ENCODE measurements at regions not wholly inside any gene's neighbourhood (a gene's known extent, or its start where the extent isn't known, plus 50 kb on each side); places are given as distances from the start of the nearest gene placed in this dataset.
"Not testable (repeated sequence)": the region's sequence is repeated elsewhere in the genome, so short reads cannot be mapped to it uniquely, and the experiment has no call there.

- no peak overlapping the region for H3K9ac ChIP-seq (ENCODE audit: low read depth, low read length)
- no peak overlapping the region for H3K27ac ChIP-seq (ENCODE audit: low read length)
- H3K36me3 ChIP-seq (ENCODE audit: insufficient read depth, low read depth, low read length), result no peaks in the 10 kb centered on the region
- H3K4me1 ChIP-seq (ENCODE audit: insufficient read depth, low read length), result no peaks in the 10 kb centered on the region; the same call in 1 of the 2 replicates
- no peaks in the 10 kb centered on the region for H3K27me3 ChIP-seq (ENCODE audit: insufficient read depth, low read length)
- no peak overlapping the region for H3K4me3 ChIP-seq (ENCODE audit: low read length)
- peaks cover under 1% of the 10 kb centered on the region; the same call in 1 of the 2 replicates for H3K9me3 ChIP-seq (ENCODE audit: insufficient read depth, low read depth, low read length)
Measured at GRCh38 chr4:94115687-94116086, 92.0 kb upstream of the SMARCAD1 start.

- Histone ChIP-seq H3K4me1 (ENCODE audit: insufficient read depth, low read length) (no peaks in the 10 kb centered on the region; the same call in 1 of the 2 replicates), H3K36me3 (ENCODE audit: insufficient read depth, low read depth, low read length) (no peaks in the 10 kb centered on the region), H3K27ac (ENCODE audit: low read length) (no peak overlapping the region), H3K9me3 (ENCODE audit: insufficient read depth, low read depth, low read length) (no peaks in the 10 kb centered on the region), H3K27me3 (ENCODE audit: insufficient read depth, low read length) (no peaks in the 10 kb centered on the region), H3K9ac (ENCODE audit: low read depth, low read length) (no peak overlapping the region), H3K4me3 (ENCODE audit: low read length) (no peak overlapping the region)
Measured at GRCh38 chr4:94116842-94117241, 90.8 kb upstream of the SMARCAD1 start.

GRCh38 chr4:94126669-94127068 lies 81.0 kb upstream of the SMARCAD1 start:
- Histone ChIP-seq H3K9me3 (ENCODE audit: insufficient read depth, low read depth, low read length) (no peaks in the 10 kb centered on the region), H3K27ac (ENCODE audit: low read length) (no peak overlapping the region), H3K36me3 (ENCODE audit: insufficient read depth, low read depth, low read length) (no peaks in the 10 kb centered on the region), H3K4me3 (ENCODE audit: low read length) (no peak overlapping the region), H3K9ac (ENCODE audit: low read depth, low read length) (no peak overlapping the region), H3K4me1 (ENCODE audit: insufficient read depth, low read length) (no peaks in the 10 kb centered on the region), H3K27me3 (ENCODE audit: insufficient read depth, low read length) (no peaks in the 10 kb centered on the region)

GRCh38 chr4:94127707-94128328 lies 79.8 kb upstream of the SMARCAD1 start:
- no peaks in the 10 kb centered on the region for H3K36me3 ChIP-seq (ENCODE audit: insufficient read depth, low read depth, low read length)
- no peak overlapping the region for H3K9ac ChIP-seq (ENCODE audit: low read depth, low read length)
- H3K9me3 ChIP-seq (ENCODE audit: insufficient read depth, low read depth, low read length), result no peaks in the 10 kb centered on the region
- H3K27me3 ChIP-seq (ENCODE audit: insufficient read depth, low read length), result no peaks in the 10 kb centered on the region
- no peak overlapping the region for H3K4me3 ChIP-seq (ENCODE audit: low read length)
- H3K27ac ChIP-seq (ENCODE audit: low read length), result no peak overlapping the region
- H3K4me1 ChIP-seq (ENCODE audit: insufficient read depth, low read length), result no peaks in the 10 kb centered on the region

- Histone ChIP-seq H3K9ac (ENCODE audit: low read depth, low read length) (no peak overlapping the region), H3K9me3 (ENCODE audit: insufficient read depth, low read depth, low read length) (no peaks in the 10 kb centered on the region), H3K27ac (ENCODE audit: low read length) (no peak overlapping the region)
Measured at GRCh38 chr4:94131212-94131611, 76.5 kb upstream of the SMARCAD1 start.

GRCh38 chr4:94135701-94136100 lies 72.0 kb upstream of the SMARCAD1 start:
- H3K9ac ChIP-seq (ENCODE audit: low read depth, low read length), result no peak overlapping the region
- no peaks in the 10 kb centered on the region for H3K27me3 ChIP-seq (ENCODE audit: insufficient read depth, low read length)
- H3K4me1 ChIP-seq (ENCODE audit: insufficient read depth, low read length), result no peaks in the 10 kb centered on the region

More at GRCh38 chr4:94131212-94131611, 76.5 kb upstream of the SMARCAD1 start:
- Histone ChIP-seq H3K4me3 (ENCODE audit: low read length) (no peak overlapping the region), H3K27me3 (ENCODE audit: insufficient read depth, low read length) (no peaks in the 10 kb centered on the region), H3K36me3 (ENCODE audit: insufficient read depth, low read depth, low read length) (no peaks in the 10 kb centered on the region), H3K4me1 (ENCODE audit: insufficient read depth, low read length) (no peaks in the 10 kb centered on the region)

GRCh38 chr4:94139931-94140612 lies 67.6 kb upstream of the SMARCAD1 start:
- Histone ChIP-seq H3K4me1 (ENCODE audit: insufficient read depth, low read length) (no peaks in the 10 kb centered on the region), H3K27ac (ENCODE audit: low read length) (no peak overlapping the region), H3K27me3 (ENCODE audit: insufficient read depth, low read length) (no peaks in the 10 kb centered on the region), H3K9ac (ENCODE audit: low read depth, low read length) (no peak overlapping the region), H3K9me3 (ENCODE audit: insufficient read depth, low read depth, low read length) (no peaks in the 10 kb centered on the region), H3K36me3 (ENCODE audit: insufficient read depth, low read depth, low read length) (no peaks in the 10 kb centered on the region), H3K4me3 (ENCODE audit: low read length) (no peak overlapping the region)

More at GRCh38 chr4:94135701-94136100, 72.0 kb upstream of the SMARCAD1 start:
- Histone ChIP-seq H3K4me3 (ENCODE audit: low read length) (no peak overlapping the region), H3K9me3 (ENCODE audit: insufficient read depth, low read depth, low read length) (no peaks in the 10 kb centered on the region), H3K36me3 (ENCODE audit: insufficient read depth, low read depth, low read length) (no peaks in the 10 kb centered on the region), H3K27ac (ENCODE audit: low read length) (no peak overlapping the region)

- Histone ChIP-seq H3K4me3 (ENCODE audit: low read length) (no peak overlapping the region), H3K9ac (ENCODE audit: low read depth, low read length) (no peak overlapping the region), H3K36me3 (ENCODE audit: insufficient read depth, low read depth, low read length) (no peaks in the 10 kb centered on the region), H3K9me3 (ENCODE audit: insufficient read depth, low read depth, low read length) (no peaks in the 10 kb centered on the region), H3K27me3 (ENCODE audit: insufficient read depth, low read length) (no peaks in the 10 kb centered on the region), H3K4me1 (ENCODE audit: insufficient read depth, low read length) (no peaks in the 10 kb centered on the region), H3K27ac (ENCODE audit: low read length) (no peak overlapping the region)
Measured at GRCh38 chr4:94141001-94141400, 66.7 kb upstream of the SMARCAD1 start.

- not testable (repeated sequence) for H3K27me3 ChIP-seq (ENCODE audit: insufficient read depth, low read length); H3K36me3 ChIP-seq (ENCODE audit: insufficient read depth, low read depth, low read length); H3K27ac ChIP-seq (ENCODE audit: low read length); H3K4me1 ChIP-seq (ENCODE audit: insufficient read depth, low read length); H3K9me3 ChIP-seq (ENCODE audit: insufficient read depth, low read depth, low read length)
- Histone ChIP-seq H3K9ac (ENCODE audit: low read depth, low read length) (peak overlapping the region; percentile 40; the same call in 1 of the 2 replicates), H3K4me3 (ENCODE audit: low read length) (peak overlapping the region; percentile 58)
Measured at GRCh38 chr4:94148052-94148451, 59.6 kb upstream of the SMARCAD1 start.

- no peaks in the 10 kb centered on the region for H3K36me3 ChIP-seq (ENCODE audit: insufficient read depth, low read depth, low read length)
- peaks cover 6% of the 10 kb centered on the region; the same call in 1 of the 2 replicates for H3K4me1 ChIP-seq (ENCODE audit: insufficient read depth, low read length)
- H3K27ac ChIP-seq (ENCODE audit: low read length), result no peak overlapping the region
- H3K9ac ChIP-seq (ENCODE audit: low read depth, low read length), result no peak overlapping the region
- H3K4me3 ChIP-seq (ENCODE audit: low read length), result no peak overlapping the region
- peaks cover 4% of the 10 kb centered on the region; the same call in 1 of the 2 replicates for H3K9me3 ChIP-seq (ENCODE audit: insufficient read depth, low read depth, low read length)
- H3K27me3 ChIP-seq (ENCODE audit: insufficient read depth, low read length), result no peaks in the 10 kb centered on the region
Measured at GRCh38 chr4:94152466-94152865, 55.2 kb upstream of the SMARCAD1 start.

GRCh38 chr4:94155404-94155803 lies 52.3 kb upstream of the SMARCAD1 start:
- not testable (repeated sequence) for H3K4me1 ChIP-seq (ENCODE audit: insufficient read depth, low read length); H3K9ac ChIP-seq (ENCODE audit: low read depth, low read length); H3K27me3 ChIP-seq (ENCODE audit: insufficient read depth, low read length); H3K27ac ChIP-seq (ENCODE audit: low read length); H3K4me3 ChIP-seq (ENCODE audit: low read length); H3K36me3 ChIP-seq (ENCODE audit: insufficient read depth, low read depth, low read length); H3K9me3 ChIP-seq (ENCODE audit: insufficient read depth, low read depth, low read length)

GRCh38 chr4:94156826-94157225 lies 50.8 kb upstream of the SMARCAD1 start:
- no peaks in the 10 kb centered on the region for H3K36me3 ChIP-seq (ENCODE audit: insufficient read depth, low read depth, low read length)
- H3K4me1 ChIP-seq (ENCODE audit: insufficient read depth, low read length), result no peaks in the 10 kb centered on the region
- H3K4me3 ChIP-seq (ENCODE audit: low read length), result no peak overlapping the region
- peaks cover 4% of the 10 kb centered on the region; the same call in 1 of the 2 replicates for H3K9me3 ChIP-seq (ENCODE audit: insufficient read depth, low read depth, low read length)
- no peaks in the 10 kb centered on the region for H3K27me3 ChIP-seq (ENCODE audit: insufficient read depth, low read length)
- no peak overlapping the region for H3K9ac ChIP-seq (ENCODE audit: low read depth, low read length)
- H3K27ac ChIP-seq (ENCODE audit: low read length), result no peak overlapping the region

Data from iPS-20b (cell line).